GM12864 (cell line): ENCODE measurements at regions not wholly inside any gene's neighbourhood (a gene's known extent, or its start where the extent isn't known, plus 50 kb on each side); places are given as distances from the start of the nearest gene placed in this dataset.

Source experiments
- DNase-seq: peaks from one replicate; pipeline ENCODE4 v3.0.0-alpha.2; 2011; ENCODE audit warnings: low read depth
- H3K4me3 ChIP-seq: 2 replicates; pipeline ENCODE4 v1.5.1; 2011; ENCODE audit warnings: mild to moderate bottlenecking, low read depth, low read length, control low read depth
- TF ChIP-seq, protein P1 (sequence below): IDR thresholded peaks from 2 replicates; pipeline ENCODE4 v1.5.1; 2011; ENCODE audit warnings: low read depth, mild to moderate bottlenecking, moderate library complexity, low read length, control low read depth, inconsistent platforms; ENCODE audit errors: missing control alignments

DNA sequence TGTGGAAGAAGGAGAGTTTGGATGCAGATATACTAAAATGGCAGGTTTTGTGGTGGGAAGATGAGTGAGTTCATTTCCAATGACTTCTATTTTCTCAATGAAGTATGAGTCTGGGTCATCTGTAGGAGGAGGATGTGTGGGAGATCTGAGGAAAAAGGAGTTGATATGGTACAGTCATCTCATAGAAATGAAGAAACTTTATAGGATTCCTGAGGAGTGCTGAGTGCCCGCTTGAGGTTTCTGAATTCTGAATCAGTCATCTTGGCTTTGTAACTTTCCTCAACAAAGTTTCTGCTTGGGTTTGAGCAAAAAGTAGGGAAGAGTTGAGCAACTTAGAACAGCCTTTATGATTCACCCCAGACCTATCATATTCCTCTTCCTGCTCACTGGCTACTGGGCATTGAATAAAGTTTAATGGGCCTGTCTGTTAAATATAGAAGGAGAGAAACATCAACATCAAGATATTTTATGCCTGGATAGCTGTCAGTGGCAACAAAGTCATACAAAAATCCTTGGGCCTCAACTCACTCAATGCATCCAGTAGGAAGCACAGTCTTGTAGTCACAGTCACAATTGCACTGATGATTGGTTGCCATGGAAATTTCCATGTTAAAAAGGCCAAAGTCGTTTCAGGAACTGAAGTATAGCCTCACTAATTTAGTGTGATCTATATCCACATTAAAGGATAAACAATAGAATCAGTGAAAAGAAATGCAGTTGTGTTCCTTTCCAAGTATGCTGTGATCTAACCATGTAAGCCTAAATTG lies 284.7 kb downstream of the DUSP6 start:
- DNase-seq: no peak
- TF ChIP-seq, protein P1, sequence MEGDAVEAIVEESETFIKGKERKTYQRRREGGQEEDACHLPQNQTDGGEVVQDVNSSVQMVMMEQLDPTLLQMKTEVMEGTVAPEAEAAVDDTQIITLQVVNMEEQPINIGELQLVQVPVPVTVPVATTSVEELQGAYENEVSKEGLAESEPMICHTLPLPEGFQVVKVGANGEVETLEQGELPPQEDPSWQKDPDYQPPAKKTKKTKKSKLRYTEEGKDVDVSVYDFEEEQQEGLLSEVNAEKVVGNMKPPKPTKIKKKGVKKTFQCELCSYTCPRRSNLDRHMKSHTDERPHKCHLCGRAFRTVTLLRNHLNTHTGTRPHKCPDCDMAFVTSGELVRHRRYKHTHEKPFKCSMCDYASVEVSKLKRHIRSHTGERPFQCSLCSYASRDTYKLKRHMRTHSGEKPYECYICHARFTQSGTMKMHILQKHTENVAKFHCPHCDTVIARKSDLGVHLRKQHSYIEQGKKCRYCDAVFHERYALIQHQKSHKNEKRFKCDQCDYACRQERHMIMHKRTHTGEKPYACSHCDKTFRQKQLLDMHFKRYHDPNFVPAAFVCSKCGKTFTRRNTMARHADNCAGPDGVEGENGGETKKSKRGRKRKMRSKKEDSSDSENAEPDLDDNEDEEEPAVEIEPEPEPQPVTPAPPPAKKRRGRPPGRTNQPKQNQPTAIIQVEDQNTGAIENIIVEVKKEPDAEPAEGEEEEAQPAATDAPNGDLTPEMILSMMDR: no peak
- H3K4me3 ChIP-seq: no peak overlapping the region

- TF ChIP-seq, protein P1: no peak
- H3K4me3 ChIP-seq: no peak overlapping the region
- DNase-seq: no peak
Measured at GRCh38 chr12:89064780-89065179, 287.5 kb downstream of the DUSP6 start.

DNA sequence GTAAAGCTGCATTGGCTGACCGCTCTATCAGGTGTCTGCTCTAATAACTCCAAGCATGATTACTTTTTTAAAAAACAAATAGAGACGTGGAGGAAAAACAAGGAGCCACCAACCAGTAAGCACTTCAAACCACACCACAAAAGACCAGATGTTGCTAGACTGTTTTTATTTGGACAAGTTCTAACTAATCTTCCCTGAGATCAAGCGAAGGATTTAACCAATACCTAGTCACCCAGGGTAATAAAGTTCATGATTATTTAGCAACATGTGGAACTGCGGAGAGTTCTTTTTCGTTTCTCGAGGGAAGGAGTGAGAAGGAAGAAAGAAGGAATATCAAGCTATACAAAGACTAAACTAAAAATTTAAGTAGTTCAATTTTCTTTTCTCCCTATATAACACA lies 288.1 kb downstream of the DUSP6 start:
- H3K4me3 ChIP-seq: no peak overlapping the region
- no peak for DNase-seq
- TF ChIP-seq, protein P1: no peak

GRCh38 chr12:89062996-89063395 lies 289.3 kb downstream of the DUSP6 start:
- no peak for DNase-seq
- TF ChIP-seq, protein P1: no peak
- H3K4me3 ChIP-seq: no peak overlapping the region

GRCh38 chr12:89059721-89060541 lies 292.4 kb downstream of the DUSP6 start:
- H3K4me3 ChIP-seq: no peak overlapping the region
- DNase-seq: no peak
- TF ChIP-seq, protein P1: no peak

DNA sequence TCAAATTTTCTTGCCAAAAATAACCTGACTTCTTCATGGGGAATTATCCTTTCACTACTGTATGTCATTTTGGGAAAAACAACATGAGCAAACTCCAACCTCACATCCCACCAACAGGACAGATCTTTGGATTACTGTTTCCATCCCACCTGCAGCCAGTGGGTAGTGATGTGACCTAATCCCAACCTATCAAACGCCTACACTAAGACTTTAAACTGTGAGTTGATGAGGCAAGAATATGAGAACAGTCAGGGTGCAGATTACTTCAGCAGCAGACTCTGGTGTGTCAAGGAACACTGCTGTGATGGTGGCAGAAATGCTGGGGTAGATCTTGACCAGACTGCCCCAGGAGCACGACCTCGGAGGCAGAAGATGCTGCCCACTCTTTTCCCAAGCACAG lies 293.2 kb downstream of the DUSP6 start:
- TF ChIP-seq, protein P1: no peak
- no peak overlapping the region for H3K4me3 ChIP-seq
- no peak for DNase-seq
